Skin of body (tissue), 1 donor: ENCODE measurements at regions not wholly inside any gene's neighbourhood (a gene's known extent, or its start where the extent isn't known, plus 50 kb on each side); places are given as distances from the start of the nearest gene placed in this dataset.

Source experiments
- DNase-seq: peaks from one replicate; lab custom pipeline; 2025; lab: John Stamatoyannopoulos, UW

DNA sequence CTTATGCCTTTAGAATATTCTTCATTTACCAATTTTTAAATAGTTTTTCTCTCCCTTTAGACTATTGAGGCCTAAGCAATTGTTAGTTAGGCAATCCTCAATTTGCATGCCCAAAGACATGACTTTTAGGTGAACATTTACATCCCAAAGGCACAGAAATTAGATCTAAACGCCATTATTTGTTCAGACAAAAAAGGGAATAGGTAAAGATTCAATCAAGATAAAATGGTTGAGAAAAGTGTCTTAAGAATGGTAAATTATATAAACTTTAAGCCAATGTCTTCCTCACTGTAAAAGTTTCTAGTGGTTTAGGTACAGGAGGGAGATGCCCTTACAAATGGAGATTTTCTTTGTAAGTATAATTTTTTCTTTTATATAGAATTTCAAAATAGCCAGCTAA lies 50.2 kb upstream of the MME start:
- DNase-seq = no peak

DNA sequence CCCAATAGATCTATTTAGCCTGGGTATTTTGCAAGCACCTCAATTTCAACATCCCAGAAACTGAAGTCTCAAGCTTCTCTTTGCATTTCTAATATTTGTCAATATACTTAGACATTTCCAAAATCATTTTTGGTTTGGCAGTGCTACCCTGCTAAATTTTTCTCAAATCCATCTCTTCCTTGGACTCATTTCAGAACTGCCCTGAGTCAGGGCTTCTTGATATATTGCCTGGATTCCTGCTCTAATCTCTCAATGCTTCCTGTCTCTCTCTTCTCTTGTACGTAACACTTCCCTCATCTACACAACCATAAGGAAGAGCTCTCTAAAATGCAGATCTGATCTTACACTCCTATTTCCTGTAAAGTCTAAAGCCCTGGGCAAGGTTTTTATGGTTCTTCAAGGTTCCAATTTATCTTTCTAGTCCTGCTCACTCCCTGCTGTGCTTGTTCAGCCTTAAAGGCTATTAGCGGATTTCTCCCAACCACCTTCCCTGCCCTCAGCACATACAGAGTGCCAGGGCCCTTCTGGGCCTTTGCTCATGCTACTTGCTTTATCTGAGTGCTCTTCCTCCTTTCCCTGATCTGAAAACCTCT lies 53.0 kb upstream of the MME start:
- DNase-seq = no peak

DNA sequence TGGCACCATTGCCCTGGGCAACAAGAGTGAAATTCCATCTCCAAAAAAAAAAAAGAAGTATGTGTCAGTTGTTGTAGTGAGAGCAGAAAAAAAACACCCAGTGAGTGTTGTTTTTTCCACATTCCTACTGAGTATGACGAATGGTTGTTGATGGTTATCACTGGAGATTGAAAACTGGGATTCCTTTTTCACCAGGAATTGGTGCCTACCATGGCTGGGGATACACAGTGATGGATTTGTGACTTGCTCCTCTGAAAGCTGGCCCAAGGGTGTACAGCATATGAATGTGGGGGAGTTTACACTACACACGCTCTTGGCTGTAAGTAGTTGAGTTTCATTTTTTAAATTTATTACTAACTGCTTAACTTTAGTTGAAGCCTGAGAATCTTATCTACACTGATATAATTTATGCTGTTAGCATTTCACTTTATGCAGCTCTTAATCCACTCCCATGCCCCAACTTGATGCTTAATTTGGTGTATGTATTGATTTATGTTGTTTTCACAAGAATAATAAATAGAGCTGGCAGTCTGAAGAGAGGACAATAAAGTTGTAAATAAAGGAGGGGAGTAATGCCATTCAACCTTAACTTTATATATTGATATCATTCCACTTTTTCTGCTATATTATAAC lies 56.0 kb upstream of the MME start:
- DNase-seq = no peak

- no peak for DNase-seq
These were observed 57.2 kb upstream of the MME start for GRCh38 chr3:155022896-155023295.

- no peak for DNase-seq
These were observed 60.5 kb upstream of the MME start for GRCh38 chr3:155019575-155019974.

DNA sequence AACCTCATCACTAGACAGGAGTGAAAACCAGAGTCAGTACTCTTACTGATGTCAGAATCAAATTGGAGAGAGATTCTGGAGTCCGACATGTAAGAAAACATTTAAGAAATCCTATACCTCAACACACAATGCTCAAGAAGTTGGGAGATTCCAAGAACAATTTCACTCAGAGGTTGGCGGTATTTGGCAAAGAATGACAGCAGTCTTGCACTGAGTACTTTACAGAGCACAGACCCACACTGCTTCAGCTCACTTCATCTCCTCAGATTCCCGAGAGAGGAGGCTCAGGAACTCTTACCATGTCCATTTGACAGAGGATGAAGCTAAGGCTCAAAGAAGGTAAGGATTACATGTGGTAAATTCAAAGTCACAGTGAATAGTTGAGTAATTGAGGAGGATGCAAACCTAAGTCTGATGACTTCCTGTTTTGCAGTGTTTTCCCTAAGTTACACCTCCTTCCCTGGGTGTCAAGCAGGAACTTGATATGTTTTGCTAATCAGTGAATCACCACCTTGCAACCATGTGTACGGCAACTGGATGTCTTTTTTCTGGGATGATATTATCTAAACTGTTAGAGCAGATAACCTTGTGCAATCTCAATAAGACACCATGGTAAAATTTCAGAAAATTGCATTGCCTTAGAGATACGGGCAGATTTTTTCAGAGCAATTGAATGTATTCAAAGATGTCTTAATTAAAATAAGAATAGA lies 61.3 kb upstream of the MME start:
- no peak for DNase-seq

- DNase-seq = no peak
These were observed 64.2 kb upstream of the MME start for GRCh38 chr3:155015776-155016436.

DNA sequence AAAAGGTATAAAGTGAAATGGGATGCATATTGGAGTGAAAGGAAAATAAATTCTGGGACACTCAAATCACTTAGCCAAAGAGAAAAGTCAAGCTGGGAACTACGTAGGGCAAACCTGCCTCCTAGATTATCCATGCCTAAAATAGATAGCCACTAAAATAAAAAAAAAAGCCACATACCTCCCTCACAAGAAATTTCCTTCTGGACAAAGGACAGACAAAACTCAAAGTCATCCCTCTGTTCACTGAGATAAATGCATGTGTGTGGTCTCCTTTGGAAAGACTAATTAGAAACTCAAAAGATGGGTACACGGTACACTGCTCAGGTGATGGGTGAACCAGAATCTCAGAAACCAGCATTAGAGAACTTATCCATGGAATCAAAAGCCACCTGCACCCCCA lies 65.2 kb upstream of the MME start:
- no peak for DNase-seq

DNA sequence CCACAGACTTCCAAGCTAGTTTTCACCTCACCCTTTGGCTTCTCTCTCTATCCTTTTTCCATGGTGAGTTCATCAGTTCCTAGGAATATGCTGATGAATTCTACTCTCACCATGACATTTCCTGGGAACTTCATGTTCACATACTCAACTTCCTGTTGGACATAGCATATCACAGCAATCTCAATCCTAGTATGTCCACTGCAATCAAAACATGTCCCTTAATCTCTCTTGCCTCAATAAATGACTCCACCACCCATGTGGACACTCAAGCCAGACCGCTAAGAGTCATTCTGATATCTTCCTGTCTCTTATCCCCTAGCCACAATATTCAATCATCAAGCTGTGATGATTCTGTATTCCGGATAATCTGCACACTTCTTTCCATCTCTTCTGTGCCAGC lies 66.7 kb upstream of the MME start:
- no peak for DNase-seq

- no peak for DNase-seq
These were observed 67.5 kb upstream of the MME start for GRCh38 chr3:155012584-155012983.

DNA sequence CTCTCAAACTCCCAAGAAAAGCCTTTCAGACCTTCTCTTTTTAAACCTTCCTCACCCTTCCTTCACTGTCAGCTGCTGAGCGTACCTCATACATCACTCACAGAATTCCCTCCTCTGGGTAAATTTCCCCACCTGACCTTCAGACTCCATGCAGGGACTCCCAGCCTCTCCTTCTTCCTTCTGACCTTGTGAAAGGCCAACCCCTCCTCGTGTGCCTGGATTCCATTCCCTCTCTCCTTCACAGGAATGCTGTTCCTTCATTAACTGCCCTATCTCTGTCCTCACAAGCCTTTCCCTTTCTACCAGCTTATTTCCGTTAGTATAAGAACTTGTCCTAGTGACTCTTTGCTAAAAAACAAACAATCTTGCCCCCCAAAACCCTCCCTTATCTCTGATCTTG lies 69.7 kb upstream of the MME start:
- no peak for DNase-seq

DNA sequence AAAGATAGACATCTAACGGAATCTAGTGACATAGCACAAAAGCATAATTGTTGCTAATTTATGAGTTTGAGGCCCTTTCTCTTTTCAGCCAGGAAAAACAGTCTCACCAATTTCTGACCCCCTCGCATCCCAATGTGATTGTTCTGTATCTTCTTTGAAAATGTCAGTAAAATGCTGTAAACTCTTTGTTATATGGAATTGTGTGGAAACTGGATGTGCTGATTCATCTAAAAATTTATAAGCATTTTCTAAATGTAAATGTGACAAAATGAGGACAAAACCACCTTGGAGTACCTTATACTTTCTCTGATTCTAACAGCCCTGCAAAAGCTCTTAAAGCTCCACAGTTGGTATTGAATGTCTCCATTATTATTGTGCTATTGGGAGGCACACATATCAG lies 70.9 kb upstream of the MME start:
- no peak for DNase-seq

- no peak for DNase-seq
These were observed 72.4 kb upstream of the MME start for GRCh38 chr3:155007729-155008128.

DNA sequence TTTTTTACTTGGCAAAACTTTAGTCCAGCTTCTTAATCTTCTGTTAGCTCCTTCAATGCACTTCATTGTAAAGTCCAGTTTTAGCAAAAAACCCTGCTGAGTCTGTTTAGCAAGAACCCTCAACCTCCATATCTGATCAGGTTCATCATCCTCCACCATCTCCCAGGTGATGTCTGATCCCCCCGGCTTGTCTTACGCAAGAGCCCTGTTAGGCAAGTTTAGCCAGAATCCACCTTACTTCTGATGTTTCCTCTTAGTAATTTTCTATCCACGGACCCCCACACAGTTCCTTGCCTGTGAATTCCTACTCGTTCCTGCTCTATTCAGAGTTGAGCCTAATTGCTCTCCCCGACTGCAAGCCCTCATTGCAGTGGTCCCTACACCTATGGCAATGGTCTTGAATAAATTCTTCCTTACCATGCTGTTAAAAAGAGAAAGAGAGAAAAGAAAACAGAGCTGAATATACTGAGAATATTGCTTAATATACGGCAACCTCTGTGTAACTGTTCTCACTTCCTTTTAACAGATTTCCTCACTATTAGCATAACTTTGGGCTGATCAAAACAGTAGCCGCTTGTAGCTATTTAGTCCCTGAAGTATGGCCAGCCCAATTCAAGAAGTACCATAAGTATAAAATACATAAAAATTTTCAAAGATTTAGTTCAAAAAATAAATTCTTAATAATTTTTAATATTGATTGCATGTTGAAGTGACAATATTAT lies 78.7 kb upstream of the MME start:
- no peak for DNase-seq

DNA sequence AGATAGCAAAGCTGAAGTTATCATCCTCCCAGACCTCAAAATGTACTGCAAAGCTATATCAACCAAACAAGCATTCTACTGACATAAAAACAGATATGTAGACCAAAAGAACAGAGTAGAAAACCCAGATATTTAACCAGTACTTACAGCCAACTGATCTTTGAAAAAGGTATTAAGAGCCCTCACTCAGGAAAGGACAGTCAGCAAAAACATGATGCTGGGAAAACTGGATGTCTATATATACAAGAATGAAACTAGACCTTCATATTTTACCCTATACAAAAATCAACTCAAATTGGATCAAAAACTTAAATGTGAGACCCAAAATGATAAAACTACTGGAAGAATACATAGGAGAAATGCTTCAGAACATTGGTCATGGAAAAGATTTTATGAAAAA lies 87.5 kb upstream of the MME start:
- no peak for DNase-seq

GRCh38 chr3:154990543-154990942 lies 89.6 kb upstream of the MME start:
- DNase-seq = no peak

GRCh38 chr3:154987846-154988245 lies 92.3 kb upstream of the MME start:
- DNase-seq = no peak

DNA sequence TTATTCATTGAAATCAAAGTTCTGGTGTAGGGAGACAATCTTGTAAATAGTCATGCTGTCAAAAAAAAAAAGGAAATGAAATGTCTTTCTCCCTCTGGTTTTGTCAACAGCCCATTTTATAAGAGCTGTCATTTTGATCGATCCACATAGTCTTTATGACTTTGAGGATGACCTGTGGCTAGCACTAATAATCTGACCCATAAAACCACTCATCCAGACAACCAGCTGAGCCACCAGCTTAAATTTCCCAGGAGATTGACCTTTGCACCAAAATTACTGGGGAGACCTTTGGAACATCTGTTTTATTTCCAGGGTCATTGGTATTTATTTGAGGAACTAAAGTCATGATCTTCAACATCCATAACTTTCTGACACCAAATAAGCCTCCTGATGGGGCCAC lies 98.5 kb upstream of the MME start:
- DNase-seq = no peak

- no peak for DNase-seq
These were observed 98.9 kb upstream of the MME start for GRCh38 chr3:154981201-154981600.

- DNase-seq = no peak
These were observed 100.8 kb upstream of the MME start for GRCh38 chr3:154979331-154979730.

- DNase-seq = peak; percentile 31
These were observed 102.5 kb upstream of the MME start for GRCh38 chr3:154977666-154978065.
